NCI-H1105 treated with DMSO at 0.1 percent for 48 hours (cell line): ENCODE measurements at regions not wholly inside any gene's neighbourhood (a gene's known extent, or its start where the extent isn't known, plus 50 kb on each side); places are given as distances from the start of the nearest gene placed in this dataset.
"Not testable (repeated sequence)": the region's sequence is repeated elsewhere in the genome, so short reads cannot be mapped to it uniquely, and the experiment has no call there.

Experiments used
- DNase-seq: peaks from one replicate; lab custom pipeline; 2025; lab: John Stamatoyannopoulos, UW

- DNase-seq: no peak
These were observed 84.1 kb upstream of the SIRPA start for GRCh38 chr20:1810926-1811620.

GRCh38 chr20:1810572-1810925, 84.7 kb upstream of the SIRPA start:
- no peak for DNase-seq

GRCh38 chr20:1809611-1810510, 85.3 kb upstream of the SIRPA start:
- no peak for DNase-seq

GRCh38 chr20:1809131-1809572, 86.1 kb upstream of the SIRPA start:
- DNase-seq: no peak

GRCh38 chr20:1808101-1808500, 87.1 kb upstream of the SIRPA start:
- DNase-seq: no peak

- no peak for DNase-seq
These were observed 87.8 kb upstream of the SIRPA start for GRCh38 chr20:1807394-1807793.

- no peak for DNase-seq
These were observed 88.8 kb upstream of the SIRPA start for GRCh38 chr20:1806456-1806855.

- DNase-seq: no peak
These were observed 89.4 kb upstream of the SIRPA start for GRCh38 chr20:1805816-1806215.

GRCh38 chr20:1805161-1805581, 90.0 kb upstream of the SIRPA start:
- no peak for DNase-seq

- no peak for DNase-seq
These were observed 90.7 kb upstream of the SIRPA start for GRCh38 chr20:1804554-1804956.

- peak; percentile 38 for DNase-seq
These were observed 91.2 kb upstream of the SIRPA start for GRCh38 chr20:1803932-1804501.

- DNase-seq: peak; percentile 68
These were observed 91.9 kb upstream of the SIRPA start for GRCh38 chr20:1803061-1803931.

- DNase-seq: peak; percentile 75
These were observed 92.7 kb upstream of the SIRPA start for GRCh38 chr20:1802385-1803060.

- no peak for DNase-seq
These were observed 93.3 kb upstream of the SIRPA start for GRCh38 chr20:1801929-1802306.

- DNase-seq: no peak
These were observed 93.8 kb upstream of the SIRPA start for GRCh38 chr20:1801225-1801928.

- peak; percentile 33 for DNase-seq
These were observed 94.4 kb upstream of the SIRPA start for GRCh38 chr20:1800777-1801176.

- no peak for DNase-seq
These were observed 95.0 kb upstream of the SIRPA start for GRCh38 chr20:1800180-1800579.

GRCh38 chr20:1799746-1800145, 95.5 kb upstream of the SIRPA start:
- DNase-seq: not testable (repeated sequence)

GRCh38 chr20:1798982-1799381, 96.2 kb upstream of the SIRPA start:
- no peak for DNase-seq

GRCh38 chr20:1793821-1794220, 101.4 kb upstream of the SIRPA start:
- no peak for DNase-seq

GRCh38 chr20:1792274-1792673, 102.9 kb upstream of the SIRPA start:
- no peak for DNase-seq
